ENCODE measurements at regions not wholly inside any gene's neighbourhood (a gene's known extent, or its start where the extent isn't known, plus 50 kb on each side); places are given as distances from the start of the nearest gene placed in this dataset.

GRCh38 chr2:194100201-194100600 lies 1556.8 kb upstream of the SLC39A10 start (continued):
- TF ChIP-seq HMGXB4 (CRISPR knock-in tag; IDR thresholded peaks at IDR 0.05) = no peak
- no peak for TF ChIP-seq PRDM15 (CRISPR knock-in tag; IDR thresholded peaks at IDR 0.05)
- no peak for TF ChIP-seq FOXP1 (CRISPR knock-in tag; IDR thresholded peaks at IDR 0.05; ENCODE audit: borderline replicate concordance)
- no peak for TF ChIP-seq NR1H2 (CRISPR knock-in tag; IDR thresholded peaks at IDR 0.05)

- Mint-ChIP-seq H3K4me1 (peaks cover 15% of the 10 kb centered on the region; the same call in 1 of the 2 replicates), H3K36me3 (no peaks in the 10 kb centered on the region), H3K4me3 (no peak overlapping the region), H3K27ac (no peak overlapping the region), H3K9me3 (peaks cover 15% of the 10 kb centered on the region), H3K27me3 (ENCODE audit: low read depth) (no peaks in the 10 kb centered on the region)
- ChIA-PET CTCF (no interaction called here), POLR2A (no interaction called here)
- no peak for DNase-seq (ENCODE audit: low spot score)
- ATAC-seq = no peak
- TF ChIP-seq HMGXB4 (CRISPR knock-in tag; IDR thresholded peaks at IDR 0.05) = no peak
- no peak for TF ChIP-seq AFF4 (CRISPR knock-in tag; IDR thresholded peaks at IDR 0.05; ENCODE audit: borderline replicate concordance)
- no peak for TF ChIP-seq RORB (CRISPR knock-in tag; IDR thresholded peaks at IDR 0.05)
- TF ChIP-seq ZNF281 (CRISPR knock-in tag; IDR thresholded peaks at IDR 0.05) = no peak
- TF ChIP-seq ESRRA (CRISPR knock-in tag; IDR thresholded peaks at IDR 0.05; ENCODE audit: borderline replicate concordance) = no peak
Measured at GRCh38 chr2:194096402-194096801, 1560.6 kb upstream of the SLC39A10 start.

- no peak overlapping the region for H3K27ac Mint-ChIP-seq
- no peaks in the 10 kb centered on the region for H3K27me3 Mint-ChIP-seq (ENCODE audit: low read depth)
- ChIA-PET POLR2A (no interaction called here), CTCF (no interaction called here)
- H3K36me3 Mint-ChIP-seq = no peaks in the 10 kb centered on the region
- H3K4me3 Mint-ChIP-seq = no peak overlapping the region
- no peak for DNase-seq (ENCODE audit: low spot score)
- ATAC-seq = no peak
- peaks cover 15% of the 10 kb centered on the region; the same call in 1 of the 2 replicates for H3K4me1 Mint-ChIP-seq
- H3K9me3 Mint-ChIP-seq = peaks cover 15% of the 10 kb centered on the region
- TF ChIP-seq NR1H2 (CRISPR knock-in tag; IDR thresholded peaks at IDR 0.05) (no peak), NR2C2 (CRISPR knock-in tag; IDR thresholded peaks at IDR 0.05) (no peak), ARID4B (CRISPR knock-in tag; IDR thresholded peaks at IDR 0.05; ENCODE audit: borderline replicate concordance) (no peak), USF2 (CRISPR knock-in tag; IDR thresholded peaks at IDR 0.05) (no peak), FOXK1 (CRISPR knock-in tag; IDR thresholded peaks at IDR 0.05) (no peak)
Measured at GRCh38 chr2:194095359-194095758, 1561.7 kb upstream of the SLC39A10 start.

All from WTC11 (cell line).